ENCODE measurements at regions not wholly inside any gene's neighbourhood (a gene's known extent, or its start where the extent isn't known, plus 50 kb on each side); places are given as distances from the start of the nearest gene placed in this dataset.

GRCh38 chr4:173656898-173657297 lies 126.9 kb upstream of the HAND2 start:
- Histone ChIP-seq H2BK20ac (ENCODE audit: low read length) (no peak overlapping the region), H3K79me2 (ENCODE audit: control insufficient read depth in 1 of 2, insufficient read depth in 2 of 2, low read length in 2 of 2) (no peaks in the 10 kb centered on the region), H3K14ac (ENCODE audit: insufficient read length) (no peak overlapping the region), H2BK5ac (ENCODE audit: low read depth, low read length) (no peak overlapping the region), H3K4me1 (replicated peaks in 1 of 4; ENCODE audit: control insufficient read depth in 3 of 4, insufficient read depth in 4 of 4, low read length in 3 of 4) (no peaks in the 10 kb centered on the region), H2BK12ac (ENCODE audit: low read depth, low read length) (no peak overlapping the region), H3K27ac (ENCODE audit: low read depth, low read length) (no peak overlapping the region), H2AFZ (ENCODE audit: low read length) (no peak overlapping the region), H4K8ac (ENCODE audit: extremely low read depth, insufficient read depth, low read length) (no peak overlapping the region), H2BK120ac (replicated peaks; ENCODE audit: low read depth, low read length) (no peak overlapping the region), H4K20me1 (replicated peaks in 1 of 2; ENCODE audit: control insufficient read depth in 1 of 2, insufficient read depth in 2 of 2, low read length in 2 of 2) (no peaks in the 10 kb centered on the region), H3K9ac (replicated peaks in 1 of 4; ENCODE audit: extremely low read depth in 1 of 4, low read depth in 3 of 4, low read length in 3 of 4) (no peak overlapping the region), H4K91ac (replicated peaks; ENCODE audit: insufficient read length, low read length) (no peak overlapping the region), H3K23ac (ENCODE audit: insufficient read length) (no peak overlapping the region), H3K4me3 (ENCODE audit: extremely low read depth in 1 of 4, insufficient read depth in 2 of 4, low read depth in 3 of 4, low read length in 4 of 4) (no peak overlapping the region), H3K23me2 (ENCODE audit: low read depth, low read length) (no peaks in the 10 kb centered on the region), H3K79me1 (ENCODE audit: low read depth, low read length) (no peaks in the 10 kb centered on the region), H3K27me3 (replicated peaks in 1 of 4; ENCODE audit: control insufficient read depth in 3 of 4, extremely low read depth in 1 of 4, insufficient read depth in 3 of 4, low read length in 3 of 4) (no peaks in the 10 kb centered on the region), H2AK5ac (ENCODE audit: low read depth, low read length) (no peak overlapping the region), H3K56ac (replicated peaks; ENCODE audit: insufficient read length, low read depth, low read length) (no peak overlapping the region), H3K18ac (ENCODE audit: extremely low read depth, low read length) (no peak overlapping the region), H3K4ac (replicated peaks; ENCODE audit: insufficient read length, low read depth, low read length) (no peak overlapping the region), H3K36me3 (ENCODE audit: control insufficient read depth in 2 of 4, insufficient read depth in 4 of 4, low read length in 3 of 4) (no peaks in the 10 kb centered on the region), H3K4me2 (ENCODE audit: insufficient read depth in 1 of 2, low read depth in 2 of 2, low read length in 2 of 2) (no peak overlapping the region), H3K9me3 (ENCODE audit: insufficient read depth in 2 of 2, low read depth in 1 of 2, low read length in 1 of 2) (no peaks in the 10 kb centered on the region), H4K5ac (ENCODE audit: insufficient read length, low read depth, low read length) (no peak overlapping the region), H2BK15ac (ENCODE audit: low read length) (no peak overlapping the region)
- TF ChIP-seq SIX5 (IDR thresholded peaks at IDR 0.05; ENCODE audit: low read depth, low read length): no peak
- no peak for TF ChIP-seq TBP (IDR thresholded peaks at IDR 0.05; ENCODE audit: low read depth, low read length)
- TF ChIP-seq KDM4A (IDR thresholded peaks at IDR 0.05; ENCODE audit: low read depth, low read length, severe bottlenecking): no peak
- no peak for TF ChIP-seq CHD1 (IDR thresholded peaks at IDR 0.05; ENCODE audit: low read depth, low read length)
- no peak for TF ChIP-seq EGR1 (IDR thresholded peaks at IDR 0.05; ENCODE audit: borderline replicate concordance, low read depth, low read length)
- no peak for TF ChIP-seq ZNF274 (IDR thresholded peaks at IDR 0.05; ENCODE audit: borderline replicate concordance, extremely low read depth, low read length)
- no peak for TF ChIP-seq ATF3 (IDR thresholded peaks at IDR 0.05; ENCODE audit: insufficient read depth, low read depth, low read length)
- no peak for TF ChIP-seq NANOG (IDR thresholded peaks at IDR 0.05; ENCODE audit: insufficient read depth, low read depth, low read length, poor library complexity, severe bottlenecking)
- TF ChIP-seq, protein P1, sequence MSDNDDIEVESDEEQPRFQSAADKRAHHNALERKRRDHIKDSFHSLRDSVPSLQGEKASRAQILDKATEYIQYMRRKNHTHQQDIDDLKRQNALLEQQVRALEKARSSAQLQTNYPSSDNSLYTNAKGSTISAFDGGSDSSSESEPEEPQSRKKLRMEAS (IDR thresholded peaks at IDR 0.05): no peak
- ChIA-PET CTCF (ENCODE audit: partially characterized antibody) (no interaction called here), POLR2A (ENCODE audit: partially characterized antibody) (no interaction called here)
- DNase-seq (ENCODE audit: low read depth in 1 of 2, low spot score in 2 of 2) (no peak), FAIRE-seq (no peak)
- WGBS, 2 experiments (ENCODE audit: extremely low coverage in 1 of 2, insufficient coverage in 1 of 2, insufficient read length in 1 of 2, insufficient replicate concordance in 2 of 2, low coverage in 1 of 2, low lambda C conversion rate in 2 of 2, missing lambda C conversion rate in 1 of 2): 83% methylated on average over 4 of the region's 4 CpGs; no CpG with 5 or more reads in 1 of the 2 experiments
